ENCODE measurements at regions not wholly inside any gene's neighbourhood (a gene's known extent, or its start where the extent isn't known, plus 50 kb on each side); places are given as distances from the start of the nearest gene placed in this dataset.

DNA sequence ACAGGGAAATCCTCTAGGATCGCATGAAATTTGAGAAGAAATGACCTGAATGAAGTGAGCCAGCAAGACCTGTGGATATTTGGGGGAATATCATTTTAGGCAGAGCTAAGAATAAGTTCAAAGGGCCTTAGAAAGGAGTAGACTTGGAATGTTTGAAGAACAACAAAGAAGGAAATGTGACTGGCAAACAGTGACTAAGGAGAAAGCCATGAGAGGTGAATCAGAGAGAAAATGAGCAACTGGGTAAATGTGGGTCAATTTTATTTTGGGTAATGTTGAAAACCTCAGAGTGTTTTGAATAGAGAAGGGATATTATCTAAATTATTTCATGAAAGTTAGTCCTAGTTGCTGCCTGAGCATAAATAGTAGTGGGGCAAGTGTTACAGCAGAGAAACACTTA lies 672.8 kb downstream of the LMO4 start:
- ATAC-seq (peak; percentile 48; the same call in 1 of the 2 replicates), DNase-seq (ENCODE audit: low read depth, low spot score) (peak; percentile 32)
- CTCF ChIA-PET, result no interaction called here
- H3K27me3 ChIP-seq (ENCODE audit: control insufficient read depth, insufficient read depth, low read length), result no peaks in the 10 kb centered on the region
- H3K36me3 ChIP-seq (ENCODE audit: control insufficient read depth, insufficient read depth, low read length), result no peaks in the 10 kb centered on the region
- intact Hi-C loops (cut with micrococcal nuclease; ENCODE audit: unreplicated experiment) (no loop called here), in situ Hi-C loops (cut with HindIII; ENCODE audit: low pct_unique_long_range_greater_than_20kb, low sequenced_read_pairs) (no loop called here)
- no peak overlapping the region for H3K27ac ChIP-seq (ENCODE audit: low read length)
- BruUV-seq (replicated peaks), result no TSS peak
- H3K9me3 ChIP-seq (ENCODE audit: control insufficient read depth, insufficient read depth, low read depth, low read length), result no peaks in the 10 kb centered on the region
- no peak overlapping the region for H3K4me3 ChIP-seq (ENCODE audit: low read depth in 2 of 2, low read length in 2 of 2)
- TF ChIP-seq TCF7L2 (IDR thresholded peaks at IDR 0.05; ENCODE audit: low read depth, low read length), result no peak
- TF ChIP-seq SIN3A (IDR thresholded peaks at IDR 0.05; ENCODE audit: borderline replicate concordance, insufficient read depth, low read depth, low read length), result no peak
- TF ChIP-seq REST (IDR thresholded peaks at IDR 0.05; ENCODE audit: insufficient read depth in 1 of 2, low read depth in 2 of 2, low read length in 1 of 2), result no peak
- no peaks in the 10 kb centered on the region for H3K4me1 ChIP-seq (ENCODE audit: control insufficient read depth, insufficient read depth, low read length)
- POLR2A ChIA-PET, result no interaction called here

DNA sequence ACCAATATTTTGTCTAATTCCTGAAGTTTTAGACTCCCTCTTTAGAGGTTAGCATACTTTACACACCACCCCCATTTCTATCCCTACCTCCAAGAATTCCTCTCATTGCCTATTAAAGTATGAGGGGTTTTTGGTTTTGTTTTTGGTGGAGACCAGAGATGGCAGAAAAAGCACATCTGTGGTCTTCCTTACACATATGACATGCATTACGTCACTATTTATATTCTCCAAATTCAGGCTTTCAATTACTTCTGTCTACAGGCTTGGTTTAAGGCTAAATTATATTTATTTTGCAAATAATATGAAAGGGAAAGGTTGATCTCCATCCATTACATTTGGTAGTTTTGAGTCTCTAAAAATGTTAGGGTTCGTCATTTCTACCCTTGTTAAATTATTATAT lies 674.6 kb downstream of the LMO4 start:
- Histone ChIP-seq H3K4me1 (ENCODE audit: control insufficient read depth, insufficient read depth, low read length) (no peaks in the 10 kb centered on the region), H3K4me3 (ENCODE audit: low read depth in 2 of 2, low read length in 2 of 2) (no peak overlapping the region), H3K36me3 (ENCODE audit: control insufficient read depth, insufficient read depth, low read length) (no peaks in the 10 kb centered on the region), H3K27ac (ENCODE audit: low read length) (no peak overlapping the region), H3K9me3 (ENCODE audit: control insufficient read depth, insufficient read depth, low read depth, low read length) (no peaks in the 10 kb centered on the region), H3K27me3 (ENCODE audit: control insufficient read depth, insufficient read depth, low read length) (no peaks in the 10 kb centered on the region)
- no peak for TF ChIP-seq POLR2AphosphoS5 (IDR thresholded peaks at IDR 0.05; ENCODE audit: low read depth, low read length)
- TF ChIP-seq SIN3A (IDR thresholded peaks at IDR 0.05; ENCODE audit: borderline replicate concordance, insufficient read depth, low read depth, low read length), result no peak
- no peak for TF ChIP-seq CTCF (IDR thresholded peaks at IDR 0.05)
- no peak for TF ChIP-seq REST (IDR thresholded peaks at IDR 0.05; ENCODE audit: insufficient read depth in 1 of 2, low read depth in 2 of 2, low read length in 1 of 2)
- no peak for TF ChIP-seq TCF7L2 (IDR thresholded peaks at IDR 0.05; ENCODE audit: low read depth, low read length)
- POLR2A ChIA-PET, result no interaction called here
- DNase-seq (ENCODE audit: low read depth, low spot score) (no peak), ATAC-seq (no peak)
- intact Hi-C loops (cut with micrococcal nuclease; ENCODE audit: unreplicated experiment), result no loop called here
- BruUV-seq (replicated peaks), result no TSS peak
- in situ Hi-C loops (cut with HindIII; ENCODE audit: low pct_unique_long_range_greater_than_20kb, low sequenced_read_pairs), result no loop called here
- CTCF ChIA-PET, result no interaction called here

All from Panc1 (cell line).